ENCODE measurements at regions not wholly inside any gene's neighbourhood (a gene's known extent, or its start where the extent isn't known, plus 50 kb on each side); places are given as distances from the start of the nearest gene placed in this dataset.

- Histone ChIP-seq H3K36me3 (no peaks in the 10 kb centered on the region), H3K4me3 (no peak overlapping the region), H3K4me1 (peaks cover 13% of the 10 kb centered on the region), H3K27ac (no peak overlapping the region), H3K27me3 (no peaks in the 10 kb centered on the region), H3K9me3 (no peaks in the 10 kb centered on the region)
- 24% methylated on average over 7 of the region's 7 CpGs for WGBS
- TF ChIP-seq CTCF (IDR thresholded peaks at IDR 0.05): no peak
- TF ChIP-seq POLR2A (IDR thresholded peaks at IDR 0.05): no peak
- no peak for TF ChIP-seq EP300 (IDR thresholded peaks at IDR 0.05)
- no peak for TF ChIP-seq POLR2AphosphoS5 (IDR thresholded peaks at IDR 0.05)
- DNase-seq (ENCODE audit: low spot score in 2 of 2): no peak
Measured at GRCh38 chr2:66364495-66365333, 70.2 kb upstream of the MEIS1 start.

GRCh38 chr2:66362701-66363100 lies 72.2 kb upstream of the MEIS1 start:
- DNase-seq (ENCODE audit: low spot score in 2 of 2): no peak
- Histone ChIP-seq H3K27ac (no peak overlapping the region), H3K4me1 (peaks cover 13% of the 10 kb centered on the region), H3K27me3 (no peaks in the 10 kb centered on the region), H3K4me3 (no peak overlapping the region), H3K9me3 (no peaks in the 10 kb centered on the region), H3K36me3 (no peaks in the 10 kb centered on the region)
- TF ChIP-seq POLR2A (IDR thresholded peaks at IDR 0.05) (no peak), POLR2AphosphoS5 (IDR thresholded peaks at IDR 0.05) (no peak), CTCF (IDR thresholded peaks at IDR 0.05) (no peak), EP300 (IDR thresholded peaks at IDR 0.05) (no peak)
- 85% methylated on average over 6 of the region's 6 CpGs for WGBS

- 46% methylated on average over 4 of the region's 4 CpGs for WGBS
Measured at GRCh38 chr2:66346231-66346664, 88.7 kb upstream of the MEIS1 start.

GRCh38 chr2:66344087-66344663 lies 90.8 kb upstream of the MEIS1 start:
- no peaks in the 10 kb centered on the region for H3K4me1 ChIP-seq
- no peak for DNase-seq (ENCODE audit: low spot score in 2 of 2)
- H3K4me3 ChIP-seq: no peak overlapping the region
- no peaks in the 10 kb centered on the region for H3K36me3 ChIP-seq
- 75% methylated on average over 1 of the region's 1 CpG for WGBS
- no peak overlapping the region for H3K27ac ChIP-seq
- no peaks in the 10 kb centered on the region for H3K27me3 ChIP-seq
- no peaks in the 10 kb centered on the region for H3K9me3 ChIP-seq
- TF ChIP-seq CTCF (IDR thresholded peaks at IDR 0.05): no peak
- no peak for TF ChIP-seq EP300 (IDR thresholded peaks at IDR 0.05)
- no peak for TF ChIP-seq POLR2A (IDR thresholded peaks at IDR 0.05)
- TF ChIP-seq POLR2AphosphoS5 (IDR thresholded peaks at IDR 0.05): no peak

More at GRCh38 chr2:66346231-66346664, 88.7 kb upstream of the MEIS1 start:
- H3K36me3 ChIP-seq: no peaks in the 10 kb centered on the region
- H3K4me3 ChIP-seq: no peak overlapping the region
- no peaks in the 10 kb centered on the region for H3K9me3 ChIP-seq
- TF ChIP-seq POLR2A (IDR thresholded peaks at IDR 0.05): no peak
- DNase-seq (ENCODE audit: low spot score in 2 of 2): no peak
- H3K27me3 ChIP-seq: no peaks in the 10 kb centered on the region
- no peak overlapping the region for H3K27ac ChIP-seq
- H3K4me1 ChIP-seq: no peaks in the 10 kb centered on the region

GRCh38 chr2:66343259-66343658 lies 91.7 kb upstream of the MEIS1 start:
- WGBS: 48% methylated on average over 1 of the region's 1 CpG
- Histone ChIP-seq H3K9me3 (no peaks in the 10 kb centered on the region), H3K4me3 (no peak overlapping the region), H3K27ac (no peak overlapping the region), H3K4me1 (no peaks in the 10 kb centered on the region), H3K27me3 (no peaks in the 10 kb centered on the region), H3K36me3 (no peaks in the 10 kb centered on the region)
- TF ChIP-seq EP300 (IDR thresholded peaks at IDR 0.05) (no peak), POLR2AphosphoS5 (IDR thresholded peaks at IDR 0.05) (no peak), POLR2A (IDR thresholded peaks at IDR 0.05) (no peak), CTCF (IDR thresholded peaks at IDR 0.05) (no peak)
- DNase-seq (ENCODE audit: low spot score in 2 of 2): no peak

Measured in suprapubic skin (tissue), 4 donors.